GM12878 (cell line): ENCODE measurements at regions not wholly inside any gene's neighbourhood (a gene's known extent, or its start where the extent isn't known, plus 50 kb on each side); places are given as distances from the start of the nearest gene placed in this dataset.

Source experiments
- BCL11A ChIP-seq: IDR thresholded peaks from 2 replicates; pipeline ENCODE4 v1.6.1; 2011; ENCODE audit warnings: low read depth, low read length
- CHD1 ChIP-seq: IDR thresholded peaks from 2 replicates; pipeline ENCODE4 v1.6.1; 2012; ENCODE audit warnings: low read depth, low read length, improper control_type of control experiment
- EP300 ChIP-seq, 2 experiments: fragments of 150-350 bp in 1 of 2; IDR thresholded peaks; 2 replicates each; pipeline ENCODE4 v1.6.1; 2011 to 2012; ENCODE audit warnings: low read depth in 2 of 2, low read length in 2 of 2, borderline replicate concordance in 1 of 2, improper control_type of control experiment in 1 of 2, inconsistent platforms in 1 of 2; ENCODE audit not compliant: control insufficient read depth in 1 of 2
- GABPA ChIP-seq: IDR thresholded peaks from 2 replicates; pipeline ENCODE4 v1.6.1; 2014; ENCODE audit warnings: antibody characterized with exemption, low read depth, mild to moderate bottlenecking, inconsistent platforms
- IRF4 ChIP-seq: IDR thresholded peaks from 2 replicates; pipeline ENCODE4 v1.6.1; 2011; ENCODE audit warnings: low read depth, low read length
- MEF2B ChIP-seq: fragments of 450-650 bp; IDR thresholded peaks from 2 replicates; pipeline ENCODE4 v1.6.1; 2018; ENCODE audit warnings: mild to moderate bottlenecking, moderate library complexity; ENCODE audit not compliant: partially characterized antibody, poor library complexity, severe bottlenecking
- MTA2 ChIP-seq: fragments of 450-650 bp; IDR thresholded peaks from 2 replicates; pipeline ENCODE4 v1.6.1; 2016; ENCODE audit warnings: low read depth, mild to moderate bottlenecking, moderate library complexity
- MYB ChIP-seq: fragments of 150-350 bp; IDR thresholded peaks from 2 replicates; pipeline ENCODE4 v1.6.1; 2014; ENCODE audit warnings: mild to moderate bottlenecking, low read depth, low read length, borderline replicate concordance
- NBN ChIP-seq: fragments of 450-650 bp; IDR thresholded peaks from 2 replicates; pipeline ENCODE4 v1.6.1; 2016
- NFXL1 ChIP-seq: fragments of 450-650 bp; IDR thresholded peaks from 2 replicates; pipeline ENCODE4 v1.6.1; 2017; ENCODE audit warnings: antibody characterized with exemption, mild to moderate bottlenecking, borderline replicate concordance
- PAX8 ChIP-seq: fragments of 450-650 bp; IDR thresholded peaks from 2 replicates; pipeline ENCODE4 v1.6.1; 2017; ENCODE audit warnings: mild to moderate bottlenecking, moderate library complexity
- TCF7 ChIP-seq: IDR thresholded peaks from 2 replicates; pipeline ENCODE4 v1.6.1; 2014; ENCODE audit warnings: antibody characterized with exemption, borderline replicate concordance
- ZNF274 ChIP-seq: IDR thresholded peaks from one replicate; pipeline ENCODE4 v1.8.0; 2011; ENCODE audit not compliant: insufficient read length, insufficient read depth
- ZNF592 ChIP-seq: fragments of 450-650 bp; IDR thresholded peaks from 2 replicates; pipeline ENCODE4 v1.6.1; 2017; ENCODE audit warnings: mild to moderate bottlenecking, moderate library complexity
- TF ChIP-seq, protein P1 (sequence below): IDR thresholded peaks from 2 replicates; pipeline ENCODE4 v1.6.1; 2012; ENCODE audit warnings: improper control_type of control experiment, low read depth, low read length; ENCODE audit not compliant: insufficient replicate concordance
- TF ChIP-seq, protein P2 (sequence below): IDR thresholded peaks from 2 replicates; pipeline ENCODE4 v1.6.1; 2012; ENCODE audit warnings: low read depth, low read length, improper control_type of control experiment
- TF ChIP-seq, protein P3 (sequence below): fragments of 450-650 bp; IDR thresholded peaks from 2 replicates; pipeline ENCODE4 v1.6.1; 2017; ENCODE audit warnings: mild to moderate bottlenecking, low read depth, inconsistent platforms; ENCODE audit not compliant: poor library complexity, severe bottlenecking

GRCh38 chr14:65179918-65180724 is 77.8 kb upstream of the MAX start (continued):
- TF ChIP-seq, protein P1, sequence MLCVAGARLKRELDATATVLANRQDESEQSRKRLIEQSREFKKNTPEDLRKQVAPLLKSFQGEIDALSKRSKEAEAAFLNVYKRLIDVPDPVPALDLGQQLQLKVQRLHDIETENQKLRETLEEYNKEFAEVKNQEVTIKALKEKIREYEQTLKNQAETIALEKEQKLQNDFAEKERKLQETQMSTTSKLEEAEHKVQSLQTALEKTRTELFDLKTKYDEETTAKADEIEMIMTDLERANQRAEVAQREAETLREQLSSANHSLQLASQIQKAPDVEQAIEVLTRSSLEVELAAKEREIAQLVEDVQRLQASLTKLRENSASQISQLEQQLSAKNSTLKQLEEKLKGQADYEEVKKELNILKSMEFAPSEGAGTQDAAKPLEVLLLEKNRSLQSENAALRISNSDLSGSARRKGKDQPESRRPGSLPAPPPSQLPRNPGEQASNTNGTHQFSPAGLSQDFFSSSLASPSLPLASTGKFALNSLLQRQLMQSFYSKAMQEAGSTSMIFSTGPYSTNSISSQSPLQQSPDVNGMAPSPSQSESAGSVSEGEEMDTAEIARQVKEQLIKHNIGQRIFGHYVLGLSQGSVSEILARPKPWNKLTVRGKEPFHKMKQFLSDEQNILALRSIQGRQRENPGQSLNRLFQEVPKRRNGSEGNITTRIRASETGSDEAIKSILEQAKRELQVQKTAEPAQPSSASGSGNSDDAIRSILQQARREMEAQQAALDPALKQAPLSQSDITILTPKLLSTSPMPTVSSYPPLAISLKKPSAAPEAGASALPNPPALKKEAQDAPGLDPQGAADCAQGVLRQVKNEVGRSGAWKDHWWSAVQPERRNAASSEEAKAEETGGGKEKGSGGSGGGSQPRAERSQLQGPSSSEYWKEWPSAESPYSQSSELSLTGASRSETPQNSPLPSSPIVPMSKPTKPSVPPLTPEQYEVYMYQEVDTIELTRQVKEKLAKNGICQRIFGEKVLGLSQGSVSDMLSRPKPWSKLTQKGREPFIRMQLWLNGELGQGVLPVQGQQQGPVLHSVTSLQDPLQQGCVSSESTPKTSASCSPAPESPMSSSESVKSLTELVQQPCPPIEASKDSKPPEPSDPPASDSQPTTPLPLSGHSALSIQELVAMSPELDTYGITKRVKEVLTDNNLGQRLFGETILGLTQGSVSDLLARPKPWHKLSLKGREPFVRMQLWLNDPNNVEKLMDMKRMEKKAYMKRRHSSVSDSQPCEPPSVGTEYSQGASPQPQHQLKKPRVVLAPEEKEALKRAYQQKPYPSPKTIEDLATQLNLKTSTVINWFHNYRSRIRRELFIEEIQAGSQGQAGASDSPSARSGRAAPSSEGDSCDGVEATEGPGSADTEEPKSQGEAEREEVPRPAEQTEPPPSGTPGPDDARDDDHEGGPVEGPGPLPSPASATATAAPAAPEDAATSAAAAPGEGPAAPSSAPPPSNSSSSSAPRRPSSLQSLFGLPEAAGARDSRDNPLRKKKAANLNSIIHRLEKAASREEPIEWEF: no peak
- TF ChIP-seq EP300 (IDR thresholded peaks at IDR 0.05; ENCODE audit: borderline replicate concordance in 1 of 2, control insufficient read depth in 1 of 2, low read depth in 2 of 2, low read length in 2 of 2) (peak; percentile 86 to 87), MTA2 (peak; percentile 90), NFXL1 (no peak), ZNF274 (no peak), NBN (no peak), BCL11A (peak; percentile 98), PAX8 (no peak), GABPA (peak; percentile 66), MEF2B (peak; percentile 36), MYB (no peak), TCF7 (peak; percentile 53; the same call in 1 of the 2 replicates), IRF4 (peak; percentile 92), CHD1 (no peak), ZNF592 (no peak)
- TF ChIP-seq, protein P2, sequence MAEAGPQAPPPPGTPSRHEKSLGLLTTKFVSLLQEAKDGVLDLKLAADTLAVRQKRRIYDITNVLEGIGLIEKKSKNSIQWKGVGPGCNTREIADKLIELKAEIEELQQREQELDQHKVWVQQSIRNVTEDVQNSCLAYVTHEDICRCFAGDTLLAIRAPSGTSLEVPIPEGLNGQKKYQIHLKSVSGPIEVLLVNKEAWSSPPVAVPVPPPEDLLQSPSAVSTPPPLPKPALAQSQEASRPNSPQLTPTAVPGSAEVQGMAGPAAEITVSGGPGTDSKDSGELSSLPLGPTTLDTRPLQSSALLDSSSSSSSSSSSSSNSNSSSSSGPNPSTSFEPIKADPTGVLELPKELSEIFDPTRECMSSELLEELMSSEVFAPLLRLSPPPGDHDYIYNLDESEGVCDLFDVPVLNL: no peak
- TF ChIP-seq, protein P3, sequence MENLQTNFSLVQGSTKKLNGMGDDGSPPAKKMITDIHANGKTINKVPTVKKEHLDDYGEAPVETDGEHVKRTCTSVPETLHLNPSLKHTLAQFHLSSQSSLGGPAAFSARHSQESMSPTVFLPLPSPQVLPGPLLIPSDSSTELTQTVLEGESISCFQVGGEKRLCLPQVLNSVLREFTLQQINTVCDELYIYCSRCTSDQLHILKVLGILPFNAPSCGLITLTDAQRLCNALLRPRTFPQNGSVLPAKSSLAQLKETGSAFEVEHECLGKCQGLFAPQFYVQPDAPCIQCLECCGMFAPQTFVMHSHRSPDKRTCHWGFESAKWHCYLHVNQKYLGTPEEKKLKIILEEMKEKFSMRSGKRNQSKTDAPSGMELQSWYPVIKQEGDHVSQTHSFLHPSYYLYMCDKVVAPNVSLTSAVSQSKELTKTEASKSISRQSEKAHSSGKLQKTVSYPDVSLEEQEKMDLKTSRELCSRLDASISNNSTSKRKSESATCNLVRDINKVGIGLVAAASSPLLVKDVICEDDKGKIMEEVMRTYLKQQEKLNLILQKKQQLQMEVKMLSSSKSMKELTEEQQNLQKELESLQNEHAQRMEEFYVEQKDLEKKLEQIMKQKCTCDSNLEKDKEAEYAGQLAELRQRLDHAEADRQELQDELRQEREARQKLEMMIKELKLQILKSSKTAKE: peak; percentile 76
